GM19467 (cell line): ENCODE measurements at regions not wholly inside any gene's neighbourhood (a gene's known extent, or its start where the extent isn't known, plus 50 kb on each side); places are given as distances from the start of the nearest gene placed in this dataset.
"Not testable (repeated sequence)": the region's sequence is repeated elsewhere in the genome, so short reads cannot be mapped to it uniquely, and the experiment has no call there.

Source experiments
- ATAC-seq: cut with Tn5 transposase; IDR thresholded peaks from one replicate; pipeline ENCODE4 v1.9.1; 2021; ENCODE audit warnings: mild to moderate bottlenecking, moderate library complexity; ENCODE audit not compliant: unreplicated experiment

- no peak for ATAC-seq
Observed at GRCh38 chr16:66250686-66251431, 115.6 kb upstream of the CDH5 start.

- ATAC-seq = no peak
Observed at GRCh38 chr16:66247516-66248481, 118.7 kb upstream of the CDH5 start.

GRCh38 chr16:66245868-66246267, 120.6 kb upstream of the CDH5 start:
- ATAC-seq = no peak

- ATAC-seq = no peak
Observed at GRCh38 chr16:66245072-66245471, 121.4 kb upstream of the CDH5 start.

- ATAC-seq = no peak
Observed at GRCh38 chr16:66242672-66243071, 123.8 kb upstream of the CDH5 start.

GRCh38 chr16:66242206-66242605, 124.3 kb upstream of the CDH5 start:
- ATAC-seq = not testable (repeated sequence)

GRCh38 chr16:66240631-66241395, 125.7 kb upstream of the CDH5 start:
- no peak for ATAC-seq

- no peak for ATAC-seq
Observed at GRCh38 chr16:66240088-66240487, 126.4 kb upstream of the CDH5 start.

GRCh38 chr16:66238696-66239095, 127.8 kb upstream of the CDH5 start:
- ATAC-seq = no peak

GRCh38 chr16:66236301-66236700, 130.2 kb upstream of the CDH5 start:
- ATAC-seq = no peak

GRCh38 chr16:66231452-66232160, 134.9 kb upstream of the CDH5 start:
- no peak for ATAC-seq

- ATAC-seq = no peak
Observed at GRCh38 chr16:66229651-66230050, 136.8 kb upstream of the CDH5 start.

- no peak for ATAC-seq
Observed at GRCh38 chr16:66228792-66229191, 137.7 kb upstream of the CDH5 start.

GRCh38 chr16:66227766-66228530, 138.5 kb upstream of the CDH5 start:
- no peak for ATAC-seq

GRCh38 chr16:66226762-66227161, 139.7 kb upstream of the CDH5 start:
- ATAC-seq = no peak

GRCh38 chr16:66225696-66226095, 140.8 kb upstream of the CDH5 start:
- no peak for ATAC-seq

- ATAC-seq = no peak
Observed at GRCh38 chr16:66224626-66225025, 141.9 kb upstream of the CDH5 start.

GRCh38 chr16:66224186-66224585, 142.3 kb upstream of the CDH5 start:
- no peak for ATAC-seq

- no peak for ATAC-seq
Observed at GRCh38 chr16:66223176-66223780, 143.2 kb upstream of the CDH5 start.
